ENCODE measurements at regions not wholly inside any gene's neighbourhood (a gene's known extent, or its start where the extent isn't known, plus 50 kb on each side); places are given as distances from the start of the nearest gene placed in this dataset.

- no peak for DNase-seq
- intact Hi-C loops (cut with micrococcal nuclease): no loop called here
- no peaks in the 10 kb centered on the region for H3K36me3 Mint-ChIP-seq (ENCODE audit: low read depth)
- H3K27ac Mint-ChIP-seq: peak overlapping the region; percentile 19
- CTCF ChIA-PET: no interaction called here
- no peak overlapping the region for H3K4me3 Mint-ChIP-seq
- peaks cover 4% of the 10 kb centered on the region for H3K9me3 Mint-ChIP-seq
- no peaks in the 10 kb centered on the region for H3K4me1 Mint-ChIP-seq (ENCODE audit: low read depth)
- H3K27me3 Mint-ChIP-seq (ENCODE audit: low read depth): no peaks in the 10 kb centered on the region
Measured at GRCh38 chr12:102567031-102567985, 86.9 kb upstream of the IGF1 start.

GRCh38 chr12:102565555-102565954 is 85.2 kb upstream of the IGF1 start:
- H3K4me3 Mint-ChIP-seq: no peak overlapping the region
- CTCF ChIA-PET: no interaction called here
- peaks cover 4% of the 10 kb centered on the region for H3K9me3 Mint-ChIP-seq
- intact Hi-C loops (cut with micrococcal nuclease): no loop called here
- no peaks in the 10 kb centered on the region for H3K4me1 Mint-ChIP-seq (ENCODE audit: low read depth)
- H3K27ac Mint-ChIP-seq: no peak overlapping the region
- no peak for DNase-seq
- H3K36me3 Mint-ChIP-seq (ENCODE audit: low read depth): no peaks in the 10 kb centered on the region
- H3K27me3 Mint-ChIP-seq (ENCODE audit: low read depth): no peaks in the 10 kb centered on the region

- no peaks in the 10 kb centered on the region for H3K27me3 Mint-ChIP-seq (ENCODE audit: low read depth)
- intact Hi-C loops (cut with micrococcal nuclease): no loop called here
- no peaks in the 10 kb centered on the region for H3K4me1 Mint-ChIP-seq (ENCODE audit: low read depth)
- DNase-seq: no peak
- no peak overlapping the region for H3K27ac Mint-ChIP-seq
- CTCF ChIA-PET: no interaction called here
- H3K36me3 Mint-ChIP-seq (ENCODE audit: low read depth): no peaks in the 10 kb centered on the region
- peaks cover 4% of the 10 kb centered on the region for H3K9me3 Mint-ChIP-seq
- no peak overlapping the region for H3K4me3 Mint-ChIP-seq
Measured at GRCh38 chr12:102564026-102564425, 83.7 kb upstream of the IGF1 start.

GRCh38 chr12:102562836-102563425 is 82.6 kb upstream of the IGF1 start:
- Mint-ChIP-seq H3K27me3 (ENCODE audit: low read depth) (no peaks in the 10 kb centered on the region), H3K4me1 (ENCODE audit: low read depth) (no peaks in the 10 kb centered on the region), H3K36me3 (ENCODE audit: low read depth) (no peaks in the 10 kb centered on the region), H3K27ac (no peak overlapping the region), H3K4me3 (no peak overlapping the region), H3K9me3 (peaks cover 4% of the 10 kb centered on the region)
- intact Hi-C loops (cut with micrococcal nuclease): no loop called here
- CTCF ChIA-PET: no interaction called here
- no peak for DNase-seq

GRCh38 chr12:102551186-102551585 is 70.8 kb upstream of the IGF1 start:
- no peaks in the 10 kb centered on the region for H3K9me3 Mint-ChIP-seq
- CTCF ChIA-PET: interaction anchor here (0.6 kb wide), 1 partner anchor 9 kb away, joined by 4 read pairs; no protein-coding TSS in a partner anchor
- no peak for DNase-seq
- H3K27ac Mint-ChIP-seq: no peak overlapping the region
- no peaks in the 10 kb centered on the region for H3K36me3 Mint-ChIP-seq (ENCODE audit: low read depth)
- H3K27me3 Mint-ChIP-seq (ENCODE audit: low read depth): no peaks in the 10 kb centered on the region
- H3K4me1 Mint-ChIP-seq (ENCODE audit: low read depth): no peaks in the 10 kb centered on the region
- no peak overlapping the region for H3K4me3 Mint-ChIP-seq
- intact Hi-C loops (cut with micrococcal nuclease): no loop called here

- no peaks in the 10 kb centered on the region for H3K4me1 Mint-ChIP-seq (ENCODE audit: low read depth)
- intact Hi-C loops (cut with micrococcal nuclease): no loop called here
- H3K4me3 Mint-ChIP-seq: no peak overlapping the region
- no peak overlapping the region for H3K27ac Mint-ChIP-seq
- CTCF ChIA-PET: no interaction called here
- no peaks in the 10 kb centered on the region for H3K9me3 Mint-ChIP-seq
- H3K36me3 Mint-ChIP-seq (ENCODE audit: low read depth): no peaks in the 10 kb centered on the region
- DNase-seq: no peak
- no peaks in the 10 kb centered on the region for H3K27me3 Mint-ChIP-seq (ENCODE audit: low read depth)
Measured at GRCh38 chr12:102549691-102550090, 69.3 kb upstream of the IGF1 start.

GRCh38 chr12:102548543-102548942 is 68.2 kb upstream of the IGF1 start:
- Mint-ChIP-seq H3K27me3 (ENCODE audit: low read depth) (no peaks in the 10 kb centered on the region), H3K4me1 (ENCODE audit: low read depth) (no peaks in the 10 kb centered on the region), H3K27ac (no peak overlapping the region), H3K9me3 (no peaks in the 10 kb centered on the region), H3K36me3 (ENCODE audit: low read depth) (no peaks in the 10 kb centered on the region), H3K4me3 (no peak overlapping the region)
- DNase-seq: no peak
- intact Hi-C loops (cut with micrococcal nuclease): no loop called here
- CTCF ChIA-PET: no interaction called here

GRCh38 chr12:102543494-102544485 is 63.4 kb upstream of the IGF1 start:
- Mint-ChIP-seq H3K4me3 (no peak overlapping the region), H3K36me3 (ENCODE audit: low read depth) (no peaks in the 10 kb centered on the region), H3K9me3 (no peaks in the 10 kb centered on the region), H3K27me3 (ENCODE audit: low read depth) (peaks cover 9% of the 10 kb centered on the region), H3K27ac (no peak overlapping the region), H3K4me1 (ENCODE audit: low read depth) (no peaks in the 10 kb centered on the region)
- intact Hi-C loops (cut with micrococcal nuclease): no loop called here
- CTCF ChIA-PET: no interaction called here
- peak; percentile 9 for DNase-seq

- Mint-ChIP-seq H3K27me3 (ENCODE audit: low read depth) (peaks cover 10% of the 10 kb centered on the region), H3K4me3 (no peak overlapping the region), H3K9me3 (no peaks in the 10 kb centered on the region), H3K36me3 (ENCODE audit: low read depth) (no peaks in the 10 kb centered on the region), H3K27ac (no peak overlapping the region), H3K4me1 (ENCODE audit: low read depth) (no peaks in the 10 kb centered on the region)
- no peak for DNase-seq
- CTCF ChIA-PET: no interaction called here
- intact Hi-C loops (cut with micrococcal nuclease): no loop called here
Measured at GRCh38 chr12:102542816-102543440, 62.6 kb upstream of the IGF1 start.

- no peaks in the 10 kb centered on the region for H3K36me3 Mint-ChIP-seq (ENCODE audit: low read depth)
- no peaks in the 10 kb centered on the region for H3K9me3 Mint-ChIP-seq
- H3K27ac Mint-ChIP-seq: no peak overlapping the region
- no peak overlapping the region for H3K4me3 Mint-ChIP-seq
- peaks cover 13% of the 10 kb centered on the region for H3K27me3 Mint-ChIP-seq (ENCODE audit: low read depth)
- DNase-seq: no peak
- no peaks in the 10 kb centered on the region for H3K4me1 Mint-ChIP-seq (ENCODE audit: low read depth)
- intact Hi-C loops (cut with micrococcal nuclease): no loop called here
- CTCF ChIA-PET: no interaction called here
Measured at GRCh38 chr12:102540815-102541385, 60.5 kb upstream of the IGF1 start.

- H3K4me3 Mint-ChIP-seq: no peak overlapping the region
- H3K27me3 Mint-ChIP-seq (ENCODE audit: low read depth): peaks cover 13% of the 10 kb centered on the region
- H3K27ac Mint-ChIP-seq: no peak overlapping the region
- H3K4me1 Mint-ChIP-seq (ENCODE audit: low read depth): no peaks in the 10 kb centered on the region
- no peaks in the 10 kb centered on the region for H3K9me3 Mint-ChIP-seq
- intact Hi-C loops (cut with micrococcal nuclease): no loop called here
- H3K36me3 Mint-ChIP-seq (ENCODE audit: low read depth): no peaks in the 10 kb centered on the region
- no peak for DNase-seq
- CTCF ChIA-PET: no interaction called here
Measured at GRCh38 chr12:102539651-102540553, 59.5 kb upstream of the IGF1 start.
